Esophagus muscularis mucosa (tissue), 4 donors: ENCODE measurements at regions not wholly inside any gene's neighbourhood (a gene's known extent, or its start where the extent isn't known, plus 50 kb on each side); places are given as distances from the start of the nearest gene placed in this dataset.

Experiments used
- DNase-seq: peaks from one replicate; pipeline ENCODE4 v3.0.0-alpha.2; 2017; ENCODE audit errors: extremely low spot score
- H3K27ac ChIP-seq, 4 donors: fragments of 200-600 bp; sonication (generic); replicated peaks in 1 of 4; 1 replicate in 3 of 4; 2 replicates in 1 of 4; pipeline ENCODE4 v1.5.1; 2016 to 2019; ENCODE audit warnings: mild to moderate bottlenecking in 1 of 4
- H3K27me3 ChIP-seq, 4 donors: fragments of 200-600 bp; sonication (generic); one replicate each; pipeline versions ENCODE4 v1.5.1 to v1.6.0; 2016 to 2019
- H3K36me3 ChIP-seq, 4 donors: fragments of 200-600 bp; sonication (generic); one replicate each; pipeline ENCODE4 v1.5.1; 2016 to 2019
- H3K4me1 ChIP-seq, 4 donors: fragments of 200-600 bp; sonication (generic); one replicate each; pipeline ENCODE4 v1.5.1; 2016 to 2019
- H3K4me3 ChIP-seq, 4 donors: fragments of 200-600 bp; sonication (generic); 1 replicate in 2 of 4; 2 replicates in 2 of 4; pipeline ENCODE4 v1.5.1; 2016 to 2019; ENCODE audit warnings: mild to moderate bottlenecking in 4 of 4, moderate library complexity in 1 of 4
- H3K9me3 ChIP-seq, 4 donors: fragments of 200-600 bp; sonication (generic); 1 replicate in 3 of 4; 2 replicates in 1 of 4; pipeline ENCODE4 v1.5.1; 2016 to 2019
- CTCF ChIP-seq, 3 experiments: fragments of 200-600 bp in 2 of 3; fragments of 450-650 bp in 1 of 3; sonication (generic) in 2 of 3; IDR thresholded peaks; one replicate each; pipeline ENCODE4 v1.5.1; 2017 to 2019; ENCODE audit warnings: antibody characterized with exemption in 3 of 3, mild to moderate bottlenecking in 2 of 3, moderate library complexity in 1 of 3
- EP300 ChIP-seq: sonication (generic); formaldehyde crosslinking; IDR thresholded peaks from one replicate; pipeline ENCODE4 v1.6.1; 2017; ENCODE audit warnings: antibody characterized with exemption
- POLR2A ChIP-seq: fragments of 450-650 bp; IDR thresholded peaks from one replicate; pipeline ENCODE4 v1.6.1; 2017; ENCODE audit warnings: antibody characterized with exemption, moderate library complexity, mild to moderate bottlenecking, low read depth
- POLR2AphosphoS5 ChIP-seq, 2 donors: sonication (generic); formaldehyde crosslinking; IDR thresholded peaks; one replicate each; pipeline ENCODE4 v1.6.1; 2017; ENCODE audit warnings: antibody characterized with exemption in 2 of 2
- WGBS: methylation state at CpG from one replicate; pipeline ENCODE4 v1.1.5; 2018; 5-methylcytosine and 5-hydroxymethylcytosine counted together
- intact Hi-C: fragments of 100-400 bp; cut with DNase I; formaldehyde crosslinking; loops from one replicate; pipeline ENCODE4 v1.15.1; 2023

- 41% methylated on average over 2 of the region's 2 CpGs for WGBS
- intact Hi-C loops: no loop called here
- no peak overlapping the region for H3K27ac ChIP-seq
These were observed 473.5 kb upstream of the FAM241A start for GRCh38 chr4:111671756-111672155.

GRCh38 chr4:111675746-111676145, 469.5 kb upstream of the FAM241A start:
- no peak for DNase-seq
- WGBS: 95% methylated on average over 5 of the region's 5 CpGs
- no peak overlapping the region for H3K4me3 ChIP-seq
- peaks cover 0 to 4% (median 0%) of the 10 kb centered on the region in 4 donors for H3K4me1 ChIP-seq
- H3K36me3 ChIP-seq: no peaks in the 10 kb centered on the region
- H3K9me3 ChIP-seq: no peaks in the 10 kb centered on the region
- intact Hi-C loops: no loop called here
- TF ChIP-seq POLR2A (no peak), EP300 (no peak), POLR2AphosphoS5 (IDR thresholded peaks at IDR 0.05) (no peak), CTCF (IDR thresholded peaks at IDR 0.05) (no peak)
- H3K27ac ChIP-seq: no peak overlapping the region
- H3K27me3 ChIP-seq: no peaks in the 10 kb centered on the region

More at GRCh38 chr4:111671756-111672155, 473.5 kb upstream of the FAM241A start:
- Histone ChIP-seq H3K4me3 (no peak overlapping the region), H3K9me3 (no peaks in the 10 kb centered on the region), H3K4me1 (no peaks in the 10 kb centered on the region), H3K36me3 (no peaks in the 10 kb centered on the region), H3K27me3 (no peaks in the 10 kb centered on the region)
- no peak for DNase-seq
- no peak for TF ChIP-seq POLR2AphosphoS5 (IDR thresholded peaks at IDR 0.05)
- no peak for TF ChIP-seq EP300
- TF ChIP-seq POLR2A: no peak
- no peak for TF ChIP-seq CTCF (IDR thresholded peaks at IDR 0.05)

- Histone ChIP-seq H3K9me3 (no peaks in the 10 kb centered on the region), H3K36me3 (no peaks in the 10 kb centered on the region), H3K4me3 (no peak overlapping the region), H3K27me3 (no peaks in the 10 kb centered on the region), H3K4me1 (peaks cover 0 to 4% (median 0%) of the 10 kb centered on the region in 4 donors), H3K27ac (no peak overlapping the region)
- DNase-seq: no peak
- intact Hi-C loops: no loop called here
- TF ChIP-seq CTCF (IDR thresholded peaks at IDR 0.05): no peak
- TF ChIP-seq EP300: no peak
- TF ChIP-seq POLR2A: no peak
- no peak for TF ChIP-seq POLR2AphosphoS5 (IDR thresholded peaks at IDR 0.05)
These were observed 468.7 kb upstream of the FAM241A start for GRCh38 chr4:111676533-111676932.

GRCh38 chr4:111678479-111678878, 466.8 kb upstream of the FAM241A start:
- Histone ChIP-seq H3K27ac (no peak overlapping the region), H3K9me3 (no peaks in the 10 kb centered on the region), H3K4me1 (peaks cover 0 to 4% (median 0%) of the 10 kb centered on the region in 4 donors), H3K27me3 (no peaks in the 10 kb centered on the region), H3K4me3 (no peak overlapping the region), H3K36me3 (no peaks in the 10 kb centered on the region)
- WGBS: 48% methylated on average over 1 of the region's 1 CpG
- no peak for DNase-seq
- intact Hi-C loops: no loop called here
- TF ChIP-seq EP300 (no peak), POLR2A (no peak), POLR2AphosphoS5 (IDR thresholded peaks at IDR 0.05) (no peak), CTCF (IDR thresholded peaks at IDR 0.05) (no peak)

GRCh38 chr4:111678908-111679307, 466.3 kb upstream of the FAM241A start:
- H3K9me3 ChIP-seq: no peaks in the 10 kb centered on the region
- no peaks in the 10 kb centered on the region for H3K36me3 ChIP-seq
- intact Hi-C loops: no loop called here
- H3K27ac ChIP-seq: no peak overlapping the region
- no peak overlapping the region for H3K4me3 ChIP-seq
- no peak for TF ChIP-seq POLR2AphosphoS5 (IDR thresholded peaks at IDR 0.05)
- TF ChIP-seq CTCF (IDR thresholded peaks at IDR 0.05): no peak
- TF ChIP-seq POLR2A: no peak
- TF ChIP-seq EP300: no peak
- 81% methylated on average over 5 of the region's 5 CpGs for WGBS
- H3K27me3 ChIP-seq: no peaks in the 10 kb centered on the region
- H3K4me1 ChIP-seq: peaks cover 0 to 4% (median 0%) of the 10 kb centered on the region in 4 donors
- no peak for DNase-seq
